ENCODE measurements at regions not wholly inside any gene's neighbourhood (a gene's known extent, or its start where the extent isn't known, plus 50 kb on each side); places are given as distances from the start of the nearest gene placed in this dataset.

GRCh38 chr13:30111810-30112209, 195.5 kb downstream of the KATNAL1 start:
- Histone ChIP-seq H3K9me3 (no peaks in the 10 kb centered on the region), H3K36me3 (no peaks in the 10 kb centered on the region), H3K4me3 (no peak overlapping the region), H3K27me3 (no peaks in the 10 kb centered on the region), H3K4me1 (peaks cover 18 to 39% (median 33%) of the 10 kb centered on the region in 4 donors), H3K27ac (no peak overlapping the region)
- TF ChIP-seq POLR2AphosphoS5 (IDR thresholded peaks at IDR 0.05) (no peak), POLR2A (IDR thresholded peaks at IDR 0.05) (no peak), CTCF (IDR thresholded peaks at IDR 0.05) (no peak), EP300 (IDR thresholded peaks at IDR 0.05) (no peak)
- WGBS, 2 donors = 93 to 96% methylated on average over 5 of the region's 5 CpGs
- ATAC-seq (ENCODE audit: low FRiP score in 2 of 2) (no peak), DNase-seq (no peak)

- Histone ChIP-seq H3K27ac (no peak overlapping the region), H3K36me3 (no peaks in the 10 kb centered on the region), H3K4me3 (no peak overlapping the region), H3K9me3 (no peaks in the 10 kb centered on the region), H3K27me3 (no peaks in the 10 kb centered on the region), H3K4me1 (peaks cover 16 to 37% (median 32%) of the 10 kb centered on the region in 4 donors)
- no peak for DNase-seq
- ATAC-seq (ENCODE audit: low FRiP score in 2 of 2) = no peak
- no peak for TF ChIP-seq EP300 (IDR thresholded peaks at IDR 0.05)
- WGBS, 2 donors = 90 to 92% methylated on average over 7 to 11 of the region's 11 CpGs
Measured at GRCh38 chr13:30110301-30111070, 196.9 kb downstream of the KATNAL1 start.

- H3K36me3 ChIP-seq = no peaks in the 10 kb centered on the region
- H3K27ac ChIP-seq = no peak overlapping the region
- no peaks in the 10 kb centered on the region for H3K9me3 ChIP-seq
- H3K4me1 ChIP-seq = peaks cover 12 to 28% (median 27%) of the 10 kb centered on the region in 4 donors
- H3K4me3 ChIP-seq = no peak overlapping the region
- no peaks in the 10 kb centered on the region for H3K27me3 ChIP-seq
- no peak for TF ChIP-seq POLR2AphosphoS5 (IDR thresholded peaks at IDR 0.05)
- TF ChIP-seq CTCF (IDR thresholded peaks at IDR 0.05) = no peak
- TF ChIP-seq EP300 (IDR thresholded peaks at IDR 0.05) = no peak
- no peak for TF ChIP-seq POLR2A (IDR thresholded peaks at IDR 0.05)
- DNase-seq (no peak), ATAC-seq (ENCODE audit: low FRiP score in 2 of 2) (no peak)
- WGBS, 2 donors = 85 to 87% methylated on average over 8 of the region's 8 CpGs
Measured at GRCh38 chr13:30109471-30110135, 197.7 kb downstream of the KATNAL1 start.

GRCh38 chr13:30108913-30109237, 198.5 kb downstream of the KATNAL1 start:
- Histone ChIP-seq H3K4me3 (no peak overlapping the region), H3K27ac (peak overlapping the region in 2 of 4 donors; percentile 41 to 53), H3K27me3 (no peaks in the 10 kb centered on the region), H3K4me1 (peaks cover 12 to 21% (median 20%) of the 10 kb centered on the region in 4 donors), H3K36me3 (no peaks in the 10 kb centered on the region), H3K9me3 (no peaks in the 10 kb centered on the region)
- TF ChIP-seq CTCF (IDR thresholded peaks at IDR 0.05) = no peak
- TF ChIP-seq EP300 (IDR thresholded peaks at IDR 0.05) = peak in 2 of 4 donors; percentile 26 to 37
- peak in 1 of 4 donors; percentile 23 for TF ChIP-seq POLR2A (IDR thresholded peaks at IDR 0.05)
- TF ChIP-seq POLR2AphosphoS5 (IDR thresholded peaks at IDR 0.05) = peak in 1 of 2 donors; percentile 46
- DNase-seq = peak; percentile 56 to 88
- ATAC-seq (ENCODE audit: low FRiP score in 2 of 2) = peak; percentile 13 to 86
- WGBS, 2 donors = 59 to 61% methylated on average over 8 of the region's 8 CpGs

GRCh38 chr13:30108216-30108912, 199.0 kb downstream of the KATNAL1 start:
- WGBS, 2 donors = 62 to 65% methylated on average over 13 of the region's 13 CpGs
- no peak for TF ChIP-seq CTCF (IDR thresholded peaks at IDR 0.05)
- no peak for TF ChIP-seq EP300 (IDR thresholded peaks at IDR 0.05)
- no peak for TF ChIP-seq POLR2AphosphoS5 (IDR thresholded peaks at IDR 0.05)
- TF ChIP-seq POLR2A (IDR thresholded peaks at IDR 0.05) = peak in 1 of 4 donors; percentile 36
- peak overlapping the region in 3 of 4 donors; percentile 29 to 53 (median 41) for H3K27ac ChIP-seq

More at GRCh38 chr13:30108216-30108912, 199.0 kb downstream of the KATNAL1 start:
- no peaks in the 10 kb centered on the region for H3K9me3 ChIP-seq
- peaks cover 8 to 17% (median 15%) of the 10 kb centered on the region in 4 donors for H3K4me1 ChIP-seq
- no peak for DNase-seq
- no peaks in the 10 kb centered on the region for H3K36me3 ChIP-seq
- no peaks in the 10 kb centered on the region for H3K27me3 ChIP-seq
- ATAC-seq (ENCODE audit: low FRiP score in 2 of 2) = no peak
- no peak overlapping the region for H3K4me3 ChIP-seq

Data from upper lobe of left lung (tissue), 6 donors.